Astrocyte of the cerebellum (primary cell): ENCODE measurements at regions not wholly inside any gene's neighbourhood (a gene's known extent, or its start where the extent isn't known, plus 50 kb on each side); places are given as distances from the start of the nearest gene placed in this dataset.

ENCODE experiments used
- DNase-seq: peaks from one replicate; pipeline ENCODE4 v3.0.0-alpha.2; 2011; ENCODE audit warnings: low read depth
- H3K4me3 ChIP-seq: 2 replicates; pipeline ENCODE4 v1.5.1; 2011; ENCODE audit warnings: mild to moderate bottlenecking, low read depth, low read length, moderate library complexity
- in situ Hi-C: cut with HindIII; loops from 2 replicates; pipeline ENCODE4 v1.10.0; 2017; ENCODE audit warnings: low sequenced_read_pairs
- TF ChIP-seq, protein P1 (sequence below): IDR thresholded peaks from 2 replicates; pipeline ENCODE4 v1.5.1; 2012; ENCODE audit warnings: low read length, low read depth, moderate library complexity, mild to moderate bottlenecking; ENCODE audit errors: missing control alignments

DNA sequence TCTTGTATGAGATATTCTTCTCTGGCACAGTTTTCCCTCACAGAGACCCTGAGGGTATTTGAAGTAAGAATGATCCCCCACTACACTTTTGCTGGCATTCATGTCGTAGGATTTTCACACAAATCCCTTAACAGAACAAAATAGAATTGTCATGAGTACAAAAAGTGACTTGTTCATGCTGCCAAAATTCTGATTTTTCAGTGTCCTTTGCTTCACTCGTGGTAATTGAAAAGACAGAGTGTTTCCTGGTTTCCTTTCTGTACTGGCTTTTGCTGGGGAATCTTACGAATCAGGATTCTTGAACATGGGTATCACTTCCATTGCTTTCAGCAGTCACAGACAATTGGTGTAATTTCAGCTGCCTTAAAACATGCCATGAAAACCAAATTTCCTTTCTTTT is 756.3 kb downstream of the REEP3 start:
- TF ChIP-seq, protein P1, sequence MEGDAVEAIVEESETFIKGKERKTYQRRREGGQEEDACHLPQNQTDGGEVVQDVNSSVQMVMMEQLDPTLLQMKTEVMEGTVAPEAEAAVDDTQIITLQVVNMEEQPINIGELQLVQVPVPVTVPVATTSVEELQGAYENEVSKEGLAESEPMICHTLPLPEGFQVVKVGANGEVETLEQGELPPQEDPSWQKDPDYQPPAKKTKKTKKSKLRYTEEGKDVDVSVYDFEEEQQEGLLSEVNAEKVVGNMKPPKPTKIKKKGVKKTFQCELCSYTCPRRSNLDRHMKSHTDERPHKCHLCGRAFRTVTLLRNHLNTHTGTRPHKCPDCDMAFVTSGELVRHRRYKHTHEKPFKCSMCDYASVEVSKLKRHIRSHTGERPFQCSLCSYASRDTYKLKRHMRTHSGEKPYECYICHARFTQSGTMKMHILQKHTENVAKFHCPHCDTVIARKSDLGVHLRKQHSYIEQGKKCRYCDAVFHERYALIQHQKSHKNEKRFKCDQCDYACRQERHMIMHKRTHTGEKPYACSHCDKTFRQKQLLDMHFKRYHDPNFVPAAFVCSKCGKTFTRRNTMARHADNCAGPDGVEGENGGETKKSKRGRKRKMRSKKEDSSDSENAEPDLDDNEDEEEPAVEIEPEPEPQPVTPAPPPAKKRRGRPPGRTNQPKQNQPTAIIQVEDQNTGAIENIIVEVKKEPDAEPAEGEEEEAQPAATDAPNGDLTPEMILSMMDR, result no peak
- no peak overlapping the region for H3K4me3 ChIP-seq
- in situ Hi-C loops, result no loop called here

DNA sequence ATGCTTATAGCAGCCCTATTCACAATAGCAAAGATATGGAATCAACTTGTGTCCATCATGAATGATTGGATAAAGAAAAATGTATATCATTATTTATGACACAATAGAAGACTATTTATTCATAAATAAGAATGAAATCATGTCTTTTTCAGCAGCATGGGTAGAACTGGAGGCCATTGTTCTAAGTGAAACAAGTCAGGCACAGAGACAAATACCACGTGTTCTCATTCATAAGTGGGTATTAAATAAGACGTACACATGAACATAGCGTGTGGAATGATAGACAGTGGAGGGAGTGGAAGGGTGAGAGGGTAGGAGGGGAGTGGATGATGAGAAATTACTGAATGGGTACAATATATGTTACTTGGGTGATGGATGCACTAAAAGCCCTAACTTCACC is 762.4 kb downstream of the REEP3 start:
- DNase-seq, result no peak
- H3K4me3 ChIP-seq, result no peak overlapping the region
- TF ChIP-seq, protein P1, result no peak
- in situ Hi-C loops, result no loop called here

More for the DNA sequence above, 756.3 kb downstream of the REEP3 start:
- no peak for DNase-seq

DNA sequence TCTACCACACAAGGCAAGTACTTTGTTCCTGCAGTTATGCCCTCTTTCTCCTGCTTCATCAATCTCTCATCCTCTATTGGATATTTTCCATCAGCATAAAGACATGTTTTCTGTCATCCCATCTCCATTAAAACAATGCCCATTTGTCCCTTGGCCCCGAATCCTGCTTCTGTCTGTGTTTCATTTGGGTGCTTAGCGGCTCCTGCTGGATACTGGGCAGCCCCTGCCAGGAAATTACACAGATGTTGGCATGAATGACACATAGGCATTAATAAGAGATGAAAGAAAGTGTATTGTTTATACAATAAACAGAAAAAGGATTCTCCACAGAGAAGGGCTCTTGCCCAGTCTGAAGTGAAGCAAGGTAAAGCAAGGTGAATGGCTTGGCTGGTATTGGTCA is 765.3 kb downstream of the REEP3 start:
- in situ Hi-C loops, result no loop called here
- TF ChIP-seq, protein P1, result no peak
- no peak overlapping the region for H3K4me3 ChIP-seq
- DNase-seq, result no peak

DNA sequence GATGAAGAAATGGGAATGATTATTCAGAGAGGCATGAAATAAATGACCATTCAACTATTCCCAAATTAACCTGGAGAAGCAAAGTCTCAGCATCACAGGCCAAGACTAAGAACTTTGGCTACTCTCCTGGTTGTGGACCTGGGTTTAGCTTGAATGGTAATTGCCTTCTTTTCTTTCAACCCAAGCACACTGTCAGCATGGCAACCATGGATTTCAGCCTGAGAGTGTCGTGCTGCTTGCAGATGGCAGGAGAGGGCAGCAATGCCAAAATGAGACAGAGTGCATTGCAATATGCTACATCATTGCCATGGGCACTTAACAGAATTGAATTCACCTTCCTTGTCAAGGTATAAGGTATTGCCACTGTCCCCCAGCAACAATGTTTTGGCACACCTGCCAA is 767.2 kb downstream of the REEP3 start:
- in situ Hi-C loops, result no loop called here
- no peak overlapping the region for H3K4me3 ChIP-seq
- DNase-seq, result no peak
- TF ChIP-seq, protein P1, result no peak

DNA sequence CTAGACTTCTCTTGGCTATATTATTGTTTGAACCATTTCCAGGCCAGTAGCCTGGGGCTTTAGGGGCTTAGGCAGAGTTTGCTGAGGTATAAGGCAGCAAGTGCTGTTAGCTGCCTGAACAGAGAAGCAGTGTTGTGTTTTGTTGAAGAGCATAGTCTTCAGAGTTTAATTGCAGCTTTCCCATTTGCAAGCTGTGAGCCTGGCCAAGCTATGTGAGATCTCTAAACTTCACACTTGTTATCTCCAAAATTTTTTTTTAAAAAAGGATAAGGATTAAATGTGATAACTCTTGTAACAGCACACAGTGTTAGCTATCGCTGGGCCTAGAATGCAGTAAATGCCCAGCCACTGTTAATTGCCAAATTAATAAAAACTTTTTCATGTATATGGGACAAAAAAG is 782.4 kb downstream of the REEP3 start:
- H3K4me3 ChIP-seq, result no peak overlapping the region
- TF ChIP-seq, protein P1, result no peak
- in situ Hi-C loops, result no loop called here
- DNase-seq, result no peak

DNA sequence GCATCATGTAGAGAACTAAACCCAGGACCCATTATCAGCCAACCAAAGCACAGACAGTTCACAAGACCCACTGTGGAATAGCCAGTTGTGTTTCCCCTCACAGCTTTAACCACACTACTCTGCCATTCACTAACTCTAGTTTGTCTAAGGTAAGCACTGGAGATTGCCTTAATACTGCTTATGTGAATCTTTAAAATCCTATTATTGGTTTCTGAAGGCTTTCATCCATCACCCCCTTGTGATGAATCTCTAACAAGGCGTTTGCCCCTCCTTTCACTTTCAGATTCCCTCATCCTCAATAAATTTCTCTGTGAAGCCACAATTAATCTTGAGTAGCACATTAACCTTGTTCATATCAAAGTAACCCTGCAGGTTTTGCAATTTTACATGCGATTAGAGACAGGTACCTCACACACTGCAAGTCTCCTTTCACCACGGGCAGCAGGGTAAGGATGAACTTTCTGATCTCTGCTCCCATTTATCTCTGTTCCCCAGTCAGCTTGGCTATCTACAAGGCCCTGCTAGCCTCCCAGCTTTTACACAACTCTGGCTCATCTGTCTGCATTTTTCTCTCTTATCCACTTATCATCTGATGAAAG is 785.6 kb downstream of the REEP3 start:
- no peak overlapping the region for H3K4me3 ChIP-seq
- TF ChIP-seq, protein P1, result no peak
- in situ Hi-C loops, result no loop called here
- DNase-seq, result no peak
